Erythroblast (primary cell): ENCODE measurements at regions not wholly inside any gene's neighbourhood (a gene's known extent, or its start where the extent isn't known, plus 50 kb on each side); places are given as distances from the start of the nearest gene placed in this dataset.

Experiments
- GATA1 ChIP-seq: IDR thresholded peaks from 2 replicates; pipeline ENCODE4 v1.6.1; 2011; ENCODE audit warnings: low read depth, mild to moderate bottlenecking, control low read depth, low read length, moderate library complexity
- POLR2A ChIP-seq: IDR thresholded peaks from 2 replicates; pipeline ENCODE4 v1.6.1; 2011; ENCODE audit warnings: mild to moderate bottlenecking, low read length

DNA sequence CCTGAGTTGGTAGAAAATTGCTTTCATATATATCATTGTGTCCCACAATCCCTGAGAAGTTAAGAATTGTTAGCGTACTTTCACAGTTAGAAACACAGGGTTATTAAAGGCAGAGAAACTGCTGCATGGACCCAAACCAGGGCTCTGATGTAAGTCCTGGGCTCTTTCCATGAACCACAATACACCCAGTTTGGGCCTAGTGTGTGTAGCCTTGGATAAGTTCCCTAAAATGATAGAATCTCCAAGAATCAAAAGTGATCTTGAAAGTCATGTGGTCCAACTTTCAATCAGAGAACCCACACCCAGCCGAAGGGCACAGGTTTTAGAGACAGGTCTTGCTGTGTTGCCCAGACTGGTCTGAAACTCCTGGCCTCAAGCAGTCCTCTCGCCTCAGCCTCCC is 257.8 kb upstream of the KLF3 start:
- TF ChIP-seq POLR2A (no peak), GATA1 (no peak)
